NB4 (cell line): ENCODE measurements at regions not wholly inside any gene's neighbourhood (a gene's known extent, or its start where the extent isn't known, plus 50 kb on each side); places are given as distances from the start of the nearest gene placed in this dataset.

ENCODE experiments used
- DNase-seq: peaks from one replicate; pipeline ENCODE4 v3.0.0; 2010; ENCODE audit warnings: low read depth
- H3K4me3 ChIP-seq: one replicate; pipeline ENCODE4 v1.5.1; 2011; ENCODE audit warnings: mild to moderate bottlenecking, low read depth, low read length, moderate library complexity
- MYC ChIP-seq: IDR thresholded peaks from 2 replicates; pipeline ENCODE4 v1.6.1; 2011; ENCODE audit warnings: low read depth, low read length
- POLR2A ChIP-seq: IDR thresholded peaks from 2 replicates; pipeline ENCODE4 v1.6.1; 2011; ENCODE audit warnings: mild to moderate bottlenecking; ENCODE audit not compliant: insufficient read length; ENCODE audit errors: extremely low read depth
- TF ChIP-seq, protein P1 (sequence below): IDR thresholded peaks from 2 replicates; pipeline ENCODE4 v1.6.1; 2011; ENCODE audit warnings: low read depth, low read length
- TF ChIP-seq, protein P2 (sequence below): IDR thresholded peaks from one replicate; pipeline ENCODE4 v1.5.1; 2012; ENCODE audit warnings: low read depth, low read length

DNA sequence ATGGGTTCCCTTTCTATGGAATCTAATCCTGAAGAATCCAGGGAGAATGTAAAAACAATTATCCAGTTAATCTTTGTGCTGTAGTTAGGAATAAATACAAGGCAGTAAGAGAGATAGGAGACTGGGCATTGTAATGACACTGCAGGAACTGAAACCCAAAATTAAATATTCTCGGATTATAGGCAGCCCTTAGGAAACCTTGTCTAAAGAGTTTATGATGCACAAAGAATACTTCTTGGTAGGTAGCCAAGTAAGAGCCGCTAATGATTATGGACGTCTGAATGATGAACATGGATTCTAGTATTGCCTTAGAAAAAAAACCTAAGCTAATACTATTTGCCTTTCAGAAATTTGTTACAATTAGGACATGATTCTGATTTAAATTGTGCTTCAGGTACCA, 165.4 kb upstream of the LRIG3 start:
- no peak for TF ChIP-seq MYC
- TF ChIP-seq, protein P1, sequence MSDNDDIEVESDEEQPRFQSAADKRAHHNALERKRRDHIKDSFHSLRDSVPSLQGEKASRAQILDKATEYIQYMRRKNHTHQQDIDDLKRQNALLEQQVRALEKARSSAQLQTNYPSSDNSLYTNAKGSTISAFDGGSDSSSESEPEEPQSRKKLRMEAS = no peak
- no peak for TF ChIP-seq POLR2A
- TF ChIP-seq, protein P2, sequence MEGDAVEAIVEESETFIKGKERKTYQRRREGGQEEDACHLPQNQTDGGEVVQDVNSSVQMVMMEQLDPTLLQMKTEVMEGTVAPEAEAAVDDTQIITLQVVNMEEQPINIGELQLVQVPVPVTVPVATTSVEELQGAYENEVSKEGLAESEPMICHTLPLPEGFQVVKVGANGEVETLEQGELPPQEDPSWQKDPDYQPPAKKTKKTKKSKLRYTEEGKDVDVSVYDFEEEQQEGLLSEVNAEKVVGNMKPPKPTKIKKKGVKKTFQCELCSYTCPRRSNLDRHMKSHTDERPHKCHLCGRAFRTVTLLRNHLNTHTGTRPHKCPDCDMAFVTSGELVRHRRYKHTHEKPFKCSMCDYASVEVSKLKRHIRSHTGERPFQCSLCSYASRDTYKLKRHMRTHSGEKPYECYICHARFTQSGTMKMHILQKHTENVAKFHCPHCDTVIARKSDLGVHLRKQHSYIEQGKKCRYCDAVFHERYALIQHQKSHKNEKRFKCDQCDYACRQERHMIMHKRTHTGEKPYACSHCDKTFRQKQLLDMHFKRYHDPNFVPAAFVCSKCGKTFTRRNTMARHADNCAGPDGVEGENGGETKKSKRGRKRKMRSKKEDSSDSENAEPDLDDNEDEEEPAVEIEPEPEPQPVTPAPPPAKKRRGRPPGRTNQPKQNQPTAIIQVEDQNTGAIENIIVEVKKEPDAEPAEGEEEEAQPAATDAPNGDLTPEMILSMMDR = no peak
- DNase-seq = no peak
- no peak overlapping the region for H3K4me3 ChIP-seq

DNA sequence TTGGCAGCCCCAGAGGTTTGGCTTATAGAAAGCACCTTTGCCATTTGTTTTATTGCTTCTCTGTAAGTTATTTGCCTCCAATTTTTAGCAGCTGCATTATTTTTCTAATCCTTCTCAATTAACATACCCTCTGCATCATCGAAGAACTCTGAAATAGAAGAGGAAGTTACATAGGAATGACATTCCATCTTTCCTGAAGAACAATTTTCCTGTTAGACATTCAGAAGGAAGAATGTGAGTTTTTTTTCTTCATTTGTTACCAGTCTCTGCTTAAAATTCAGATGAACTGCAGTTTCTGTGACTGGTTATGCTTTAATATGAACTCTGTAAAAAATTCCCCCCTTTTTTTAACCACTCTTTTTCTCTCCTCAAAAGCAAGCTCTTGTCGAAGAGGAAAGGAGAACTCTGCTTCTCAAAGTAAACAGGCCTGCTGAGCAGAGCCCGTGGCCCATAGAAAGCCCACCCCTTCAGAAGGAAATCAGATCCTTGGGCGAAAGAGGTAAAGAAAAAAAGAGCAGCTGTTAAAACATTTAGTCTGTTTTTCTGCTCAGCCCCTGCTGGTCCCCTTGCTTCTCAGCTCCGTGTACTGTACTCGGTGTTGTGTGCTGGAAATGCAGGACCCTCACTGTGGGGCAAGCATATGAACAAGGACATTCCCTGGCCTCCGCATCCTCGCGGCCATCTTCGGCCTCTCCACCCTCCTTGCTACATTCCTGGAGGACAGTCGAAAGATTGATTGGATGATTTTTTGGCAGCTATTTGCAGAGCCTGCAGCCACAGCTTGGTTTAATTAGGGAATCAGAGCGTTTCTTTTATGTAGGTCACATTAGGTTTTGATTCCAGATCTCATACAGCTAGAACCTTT, 164.4 kb upstream of the LRIG3 start:
- TF ChIP-seq, protein P1 = no peak
- TF ChIP-seq, protein P2 = no peak
- TF ChIP-seq MYC = no peak
- no peak for TF ChIP-seq POLR2A
- no peak overlapping the region for H3K4me3 ChIP-seq
- no peak for DNase-seq

DNA sequence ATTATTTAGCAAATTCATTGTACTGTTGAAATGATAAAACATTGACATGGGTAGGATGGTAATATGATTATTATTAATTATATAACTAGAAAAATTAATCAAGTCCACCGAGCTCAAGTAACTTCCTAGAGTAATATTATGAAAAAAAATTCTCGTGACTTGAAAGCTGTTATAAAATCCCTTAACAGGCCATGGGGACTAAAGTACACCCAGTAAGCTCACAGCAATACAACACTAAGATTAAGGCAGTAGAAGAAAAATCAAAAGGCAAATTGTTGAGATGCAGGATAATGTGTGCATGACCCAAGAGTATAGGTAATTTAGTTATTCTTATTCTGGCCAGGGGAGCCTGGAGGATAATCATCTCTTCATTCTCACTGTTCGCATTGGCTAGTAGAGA, 162.6 kb upstream of the LRIG3 start:
- H3K4me3 ChIP-seq = no peak overlapping the region
- TF ChIP-seq, protein P1 = no peak
- no peak for TF ChIP-seq POLR2A
- no peak for TF ChIP-seq MYC
- TF ChIP-seq, protein P2 = no peak

DNA sequence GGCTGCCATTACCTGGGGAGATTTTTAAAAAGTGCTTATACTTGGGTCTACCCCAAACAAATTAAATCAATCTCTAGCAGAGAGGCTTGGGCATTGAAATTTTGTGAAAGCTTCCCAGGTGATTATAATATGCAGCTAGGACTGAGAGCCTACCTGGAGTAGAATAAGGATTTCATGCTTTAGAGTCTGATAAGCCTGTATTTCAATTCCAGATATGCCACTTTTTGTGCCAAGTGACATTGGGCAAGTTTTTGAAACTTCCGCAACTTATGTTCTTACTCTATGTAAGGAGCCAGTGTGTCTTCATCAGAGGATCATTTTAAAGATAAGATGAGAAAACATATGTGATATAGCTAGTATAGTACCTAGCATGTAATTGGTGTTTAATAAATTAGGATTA, 159.8 kb upstream of the LRIG3 start:
- no peak overlapping the region for H3K4me3 ChIP-seq
- TF ChIP-seq, protein P2 = no peak
- TF ChIP-seq MYC (no peak), POLR2A (no peak)
- TF ChIP-seq, protein P1 = no peak
- no peak for DNase-seq

More for the DNA sequence above, 162.6 kb upstream of the LRIG3 start:
- no peak for DNase-seq

DNA sequence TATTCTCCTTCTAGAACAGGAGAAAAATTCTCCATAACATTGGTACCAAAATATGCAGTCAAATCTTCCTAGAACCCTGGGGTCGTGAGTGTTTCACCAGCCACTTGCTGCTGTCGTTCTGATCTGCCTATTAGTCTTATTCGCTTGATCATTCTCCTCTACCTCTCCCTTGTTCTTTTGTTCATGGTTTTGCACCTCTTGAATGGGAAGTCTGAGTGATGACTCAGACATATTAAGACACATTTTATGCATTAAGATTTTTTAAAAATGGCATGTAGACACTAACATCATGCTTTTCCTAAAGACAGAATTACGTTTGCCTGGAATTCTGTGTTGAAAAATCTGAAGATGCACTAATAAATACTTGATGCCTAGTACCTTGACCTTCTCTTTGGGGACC, 159.2 kb upstream of the LRIG3 start:
- TF ChIP-seq, protein P2 = no peak
- TF ChIP-seq MYC (no peak), POLR2A (no peak)
- TF ChIP-seq, protein P1 = no peak
- H3K4me3 ChIP-seq = no peak overlapping the region
- no peak for DNase-seq
